IMR-90 (cell line): ENCODE measurements at regions not wholly inside any gene's neighbourhood (a gene's known extent, or its start where the extent isn't known, plus 50 kb on each side); places are given as distances from the start of the nearest gene placed in this dataset.

Source experiments
- ATAC-seq: fragments of 200-7000 bp; cut with Tn5 transposase; 2 replicates; pipeline ENCODE4 v1.9.1; 2020; ENCODE audit warnings: low read depth, mild to moderate bottlenecking, moderate library complexity
- BruUV-seq: library from RNA; stranded (reverse); fragments of 400-500 nt; replicated peaks from 2 replicates; lab custom pipeline; 2021; lab: Mats Ljungman, UMichigan
- CTCF ChIA-PET: fragments of 300-600 bp; formaldehyde crosslinking; extraction: SDS; loops from one replicate; lab custom pipeline; 2021; ENCODE audit warnings: antibody characterized with exemption; lab: Yijun Ruan, JAX
- POLR2A ChIA-PET: fragments of 300-600 bp; sonication (Branson Sonifier 250); formaldehyde crosslinking; loops from one replicate; lab custom pipeline; 2022; ENCODE audit warnings: antibody characterized with exemption; ENCODE audit not compliant: unreplicated experiment; lab: Charles Lee
- DNase-seq: peaks from one replicate; pipeline ENCODE4 v3.0.0; 2013
- H2AFZ ChIP-seq: replicated peaks from 2 replicates; pipeline ENCODE3; 2013; ENCODE audit warnings: low read length, mild to moderate bottlenecking; ENCODE audit not compliant: poor library complexity
- H2AK5ac ChIP-seq: 2 replicates; pipeline ENCODE4 v1.6.1; 2013; ENCODE audit warnings: low read depth, low read length, inconsistent platforms
- H2AK9ac ChIP-seq: replicated peaks from 2 replicates; pipeline ENCODE3; 2013; ENCODE audit warnings: mild to moderate bottlenecking, low read depth, low read length, moderate library complexity; ENCODE audit not compliant: poor library complexity
- H2BK120ac ChIP-seq: 2 replicates; pipeline ENCODE4 v1.6.1; 2013; ENCODE audit warnings: low read depth, low read length, inconsistent platforms
- H2BK15ac ChIP-seq: 3 replicates; pipeline ENCODE4 v1.6.1; 2013; ENCODE audit warnings: low read depth, low read length, inconsistent platforms
- H2BK20ac ChIP-seq: 2 replicates; pipeline ENCODE4 v1.6.1; 2013; ENCODE audit warnings: low read depth, mild to moderate bottlenecking, inconsistent platforms, low read length, moderate library complexity
- H2BK5ac ChIP-seq: 2 replicates; pipeline ENCODE4 v1.6.1; 2013; ENCODE audit warnings: mild to moderate bottlenecking, low read depth, low read length, inconsistent platforms; ENCODE audit not compliant: poor library complexity, severe bottlenecking
- H3K14ac ChIP-seq: replicated peaks from 2 replicates; pipeline ENCODE4 v1.6.1; 2013; ENCODE audit warnings: low read depth, low read length, inconsistent platforms
- H3K18ac ChIP-seq: 2 replicates; pipeline ENCODE4 v1.6.1; 2013; ENCODE audit warnings: low read depth, low read length, control low read depth
- H3K23ac ChIP-seq: 2 replicates; pipeline ENCODE4 v1.6.1; 2013; ENCODE audit warnings: low read depth, low read length, inconsistent platforms
- H3K27ac ChIP-seq: 2 replicates; pipeline ENCODE4 v1.5.1; 2013; ENCODE audit warnings: mild to moderate bottlenecking, control low read depth, low read length; ENCODE audit not compliant: insufficient read depth
- H3K27me3 ChIP-seq: 2 replicates; pipeline ENCODE4 v1.6.1; 2013; ENCODE audit warnings: low read length; ENCODE audit not compliant: control insufficient read depth, insufficient read depth
- H3K36me3 ChIP-seq: 2 replicates; pipeline ENCODE4 v1.6.1; 2013; ENCODE audit warnings: low read length, mixed read lengths; ENCODE audit not compliant: control insufficient read depth, insufficient read depth
- H3K4ac ChIP-seq: 2 replicates; pipeline ENCODE4 v1.6.1; 2013; ENCODE audit warnings: low read depth, low read length, inconsistent platforms
- H3K4me1 ChIP-seq: 2 replicates; pipeline ENCODE4 v1.6.1; 2013; ENCODE audit warnings: low read length, mixed read lengths; ENCODE audit not compliant: control insufficient read depth, insufficient read depth
- H3K4me2 ChIP-seq: 2 replicates; pipeline ENCODE4 v1.6.1; 2013; ENCODE audit warnings: low read depth, mild to moderate bottlenecking, control low read depth, low read length, moderate library complexity
- H3K4me3 ChIP-seq: 2 replicates; pipeline ENCODE4 v1.5.1; 2013; ENCODE audit warnings: low read depth, mild to moderate bottlenecking, control low read depth, low read length, moderate library complexity; ENCODE audit not compliant: insufficient read depth
- H3K56ac ChIP-seq: 2 replicates; pipeline ENCODE4 v1.6.1; 2013; ENCODE audit warnings: low read length, inconsistent platforms; ENCODE audit not compliant: insufficient read depth; ENCODE audit errors: extremely low read depth
- H3K79me1 ChIP-seq, 2 experiments: 2 replicates each; pipeline ENCODE4 v1.6.1; 2013; ENCODE audit warnings: low read length in 2 of 2, inconsistent platforms in 1 of 2, low read depth in 1 of 2
- H3K9ac ChIP-seq: 2 replicates; pipeline ENCODE4 v1.6.1; 2013; ENCODE audit warnings: low read depth, low read length, control low read depth
- H3K9me1 ChIP-seq: 2 replicates; pipeline ENCODE4 v1.6.1; 2013; ENCODE audit warnings: low read length, inconsistent platforms; ENCODE audit not compliant: insufficient read depth
- H3K9me3 ChIP-seq: 2 replicates; pipeline ENCODE4 v1.6.1; 2013; ENCODE audit warnings: low read length; ENCODE audit not compliant: control insufficient read depth, insufficient read depth
- H4K20me1 ChIP-seq: 2 replicates; pipeline ENCODE4 v1.6.1; 2013; ENCODE audit warnings: low read length, inconsistent platforms; ENCODE audit not compliant: insufficient read depth
- H4K5ac ChIP-seq: 2 replicates; pipeline ENCODE4 v1.6.1; 2013; ENCODE audit warnings: mild to moderate bottlenecking, low read depth, low read length, control low read depth
- H4K8ac ChIP-seq, 2 experiments: 2 replicates each; pipeline ENCODE4 v1.6.1; 2013; ENCODE audit warnings: low read depth in 2 of 2, low read length in 2 of 2, control low read depth in 1 of 2, inconsistent platforms in 1 of 2
- H4K91ac ChIP-seq: 2 replicates; pipeline ENCODE4 v1.6.1; 2013; ENCODE audit warnings: low read depth, low read length, inconsistent platforms; ENCODE audit not compliant: insufficient read depth
- BHLHE40 ChIP-seq: fragments of 150-350 bp; IDR thresholded peaks from 2 replicates; pipeline ENCODE4 v1.6.1; 2016; ENCODE audit warnings: mild to moderate bottlenecking, low read depth, low read length
- CEBPB ChIP-seq: IDR thresholded peaks from 2 replicates; pipeline ENCODE4 v1.6.1; 2012; ENCODE audit warnings: low read depth, low read length, improper control_type of control experiment
- CHD1 ChIP-seq: IDR thresholded peaks from 2 replicates; pipeline ENCODE4 v1.6.1; 2012; ENCODE audit warnings: low read depth, low read length, improper control_type of control experiment
- CTCF ChIP-seq: conservative IDR thresholded peaks from 2 replicates; pipeline ENCODE4 v1.5.1; 2012; ENCODE audit warnings: mild to moderate bottlenecking, low read depth, low read length, improper control_type of control experiment
- ELK1 ChIP-seq: fragments of 150-350 bp; IDR thresholded peaks from 2 replicates; pipeline ENCODE4 v1.6.1; 2016; ENCODE audit warnings: low read depth, mild to moderate bottlenecking, low read length, moderate library complexity, borderline replicate concordance
- FOS ChIP-seq: fragments of 150-350 bp; IDR thresholded peaks from 2 replicates; pipeline ENCODE4 v1.6.1; 2016; ENCODE audit warnings: low read depth, low read length
- MAFK ChIP-seq: IDR thresholded peaks from 2 replicates; pipeline ENCODE4 v1.6.1; 2012; ENCODE audit warnings: low read depth, low read length, improper control_type of control experiment
- MAZ ChIP-seq: IDR thresholded peaks from 2 replicates; pipeline ENCODE4 v1.6.1; 2012; ENCODE audit warnings: low read depth, mild to moderate bottlenecking, low read length, improper control_type of control experiment, moderate library complexity, borderline replicate concordance
- NFE2L2 ChIP-seq: fragments of 150-350 bp; IDR thresholded peaks from 2 replicates; pipeline ENCODE4 v1.6.1; 2016; ENCODE audit warnings: low read depth, mild to moderate bottlenecking, low read length
- POLR2A ChIP-seq: IDR thresholded peaks from 2 replicates; pipeline ENCODE4 v1.6.1; 2012; ENCODE audit warnings: mild to moderate bottlenecking, low read depth, low read length
- RAD21 ChIP-seq: IDR thresholded peaks from 2 replicates; pipeline ENCODE4 v1.6.1; 2012; ENCODE audit warnings: low read length, improper control_type of control experiment
- RCOR1 ChIP-seq: IDR thresholded peaks from 2 replicates; pipeline ENCODE4 v1.6.1; 2012; ENCODE audit warnings: mild to moderate bottlenecking, low read length, improper control_type of control experiment; ENCODE audit not compliant: insufficient replicate concordance
- RFX5 ChIP-seq: IDR thresholded peaks from 2 replicates; pipeline ENCODE4 v1.8.0; 2012; ENCODE audit warnings: low read depth, mild to moderate bottlenecking, low read length, moderate library complexity
- SMC3 ChIP-seq: fragments of 150-350 bp; IDR thresholded peaks from 2 replicates; pipeline ENCODE4 v1.6.1; 2016; ENCODE audit warnings: low read depth, mild to moderate bottlenecking, antibody characterized with exemption, low read length, moderate library complexity
- USF2 ChIP-seq: fragments of 150-350 bp; IDR thresholded peaks from 2 replicates; pipeline ENCODE4 v1.6.1; 2017; ENCODE audit warnings: mild to moderate bottlenecking, antibody characterized with exemption, low read length, low read depth
- dilution Hi-C: fragments of 300-500 bp; cut with HindIII; formaldehyde crosslinking; loops from one replicate; pipeline ENCODE4 v1.14.3; 2018; ENCODE audit warnings: low sequenced_read_pairs; ENCODE audit not compliant: unreplicated experiment
- in situ Hi-C: fragments of 300-500 bp; cut with MboI; formaldehyde crosslinking; loops from 3 replicates; pipeline ENCODE4 v1.14.3; 2019; ENCODE audit warnings: low sequenced_read_pairs, inconsistent platforms, mixed read lengths
- intact Hi-C: fragments of 100-400 bp; cut with micrococcal nuclease; formaldehyde crosslinking; loops from 2 replicates; pipeline ENCODE4 v1.10.0; 2022

DNA sequence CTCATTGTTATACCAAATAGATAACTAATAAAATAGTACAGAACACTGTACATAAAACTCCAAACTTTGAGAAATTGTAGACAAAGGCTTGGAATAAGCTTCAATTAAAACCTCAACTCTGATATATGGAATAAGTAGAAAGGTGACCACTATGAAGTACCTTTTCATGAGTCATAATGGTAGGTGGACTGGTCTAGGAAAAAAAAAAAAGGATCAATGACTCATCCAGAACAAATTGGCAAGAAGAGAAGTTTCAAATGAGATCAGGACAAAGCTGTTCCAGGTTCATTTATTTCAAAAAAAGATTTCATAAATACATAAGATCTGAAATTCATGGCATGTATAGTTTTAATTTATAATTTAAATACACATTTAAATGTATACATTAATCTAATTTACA is 769.7 kb downstream of the SUCLG1 start:
- H2AFZ ChIP-seq, result no peak overlapping the region
- no peaks in the 10 kb centered on the region for H3K79me1 ChIP-seq
- no peak overlapping the region for H2AK9ac ChIP-seq
- H3K27me3 ChIP-seq, result no peaks in the 10 kb centered on the region
- no peak overlapping the region for H2BK15ac ChIP-seq
- no peak overlapping the region for H2BK5ac ChIP-seq
- no peak overlapping the region for H3K9ac ChIP-seq
- H3K9me1 ChIP-seq, result no peaks in the 10 kb centered on the region
- dilution Hi-C loops (no loop called here), intact Hi-C loops (no loop called here), in situ Hi-C loops (no loop called here)
- H3K4me3 ChIP-seq, result no peak overlapping the region
- DNase-seq, result no peak
- no peak for ATAC-seq
- ChIA-PET POLR2A (no interaction called here), CTCF (no interaction called here)
- H3K36me3 ChIP-seq, result no peaks in the 10 kb centered on the region
- no peak overlapping the region for H4K8ac ChIP-seq
- no peak overlapping the region for H3K4ac ChIP-seq
- no peak overlapping the region for H3K4me2 ChIP-seq
- H3K9me3 ChIP-seq, result no peaks in the 10 kb centered on the region
- no peak overlapping the region for H3K23ac ChIP-seq
- no peak overlapping the region for H2BK120ac ChIP-seq
- H3K27ac ChIP-seq, result no peak overlapping the region
- no peak overlapping the region for H2BK20ac ChIP-seq
- no peak for TF ChIP-seq USF2
- no peak for TF ChIP-seq CHD1
- TF ChIP-seq ELK1, result no peak
- TF ChIP-seq BHLHE40, result no peak
- no peak for TF ChIP-seq POLR2A
- no peak for TF ChIP-seq MAZ
- TF ChIP-seq SMC3, result no peak
- no peak for TF ChIP-seq CEBPB
- TF ChIP-seq FOS, result no peak
- TF ChIP-seq RAD21, result no peak
- TF ChIP-seq MAFK, result no peak
- no peak for TF ChIP-seq NFE2L2
- no peak for TF ChIP-seq CTCF
- TF ChIP-seq RFX5, result no peak
- no peak for TF ChIP-seq RCOR1
- no peak overlapping the region for H4K5ac ChIP-seq
- BruUV-seq, result no TSS peak
- H2AK5ac ChIP-seq, result no peak overlapping the region
- no peak overlapping the region for H3K56ac ChIP-seq
- no peak overlapping the region for H3K18ac ChIP-seq
- H4K91ac ChIP-seq, result no peak overlapping the region
- no peaks in the 10 kb centered on the region for H3K4me1 ChIP-seq
- no peaks in the 10 kb centered on the region for H4K20me1 ChIP-seq
- no peak overlapping the region for H3K14ac ChIP-seq
